ENCODE measurements at regions not wholly inside any gene's neighbourhood (a gene's known extent, or its start where the extent isn't known, plus 50 kb on each side); places are given as distances from the start of the nearest gene placed in this dataset.
"Not testable (repeated sequence)": the region's sequence is repeated elsewhere in the genome, so short reads cannot be mapped to it uniquely, and the experiment has no call there.

GRCh38 chr1:104121271-104121670, 371.6 kb downstream of the AMY1C start:
- Histone ChIP-seq H3K27ac (ENCODE audit: low read depth, low read length) (no peak overlapping the region), H3K36me3 (ENCODE audit: control insufficient read depth, insufficient read depth, low read length) (no peaks in the 10 kb centered on the region), H3K9ac (ENCODE audit: low read length) (no peak overlapping the region), H3K27me3 (ENCODE audit: control insufficient read depth, insufficient read depth, low read length) (no peaks in the 10 kb centered on the region), H3K4me3 (ENCODE audit: low read length) (no peak overlapping the region), H3K4me1 (ENCODE audit: control insufficient read depth, insufficient read depth, low read length) (no peaks in the 10 kb centered on the region)

- Histone ChIP-seq H3K36me3 (ENCODE audit: control insufficient read depth, insufficient read depth, low read length) (no peaks in the 10 kb centered on the region), H3K4me1 (ENCODE audit: control insufficient read depth, insufficient read depth, low read length) (no peaks in the 10 kb centered on the region), H3K27me3 (ENCODE audit: control insufficient read depth, insufficient read depth, low read length) (no peaks in the 10 kb centered on the region), H3K4me3 (ENCODE audit: low read length) (no peak overlapping the region), H3K27ac (ENCODE audit: low read depth, low read length) (no peak overlapping the region), H3K9ac (ENCODE audit: low read length) (no peak overlapping the region)
Measured at GRCh38 chr1:104125266-104125665, 375.6 kb downstream of the AMY1C start.

GRCh38 chr1:104125970-104126369, 376.3 kb downstream of the AMY1C start:
- Histone ChIP-seq H3K4me3 (ENCODE audit: low read length) (no peak overlapping the region), H3K27ac (ENCODE audit: low read depth, low read length) (no peak overlapping the region)

GRCh38 chr1:104132382-104132973, 382.8 kb downstream of the AMY1C start:
- Histone ChIP-seq H3K27ac (ENCODE audit: low read depth, low read length) (no peak overlapping the region), H3K4me3 (ENCODE audit: low read length) (no peak overlapping the region), H3K4me1 (ENCODE audit: control insufficient read depth, insufficient read depth, low read length) (no peaks in the 10 kb centered on the region), H3K36me3 (ENCODE audit: control insufficient read depth, insufficient read depth, low read length) (no peaks in the 10 kb centered on the region), H3K27me3 (ENCODE audit: control insufficient read depth, insufficient read depth, low read length) (no peaks in the 10 kb centered on the region), H3K9ac (ENCODE audit: low read length) (no peak overlapping the region)

More at GRCh38 chr1:104125970-104126369, 376.3 kb downstream of the AMY1C start:
- Histone ChIP-seq H3K4me1 (ENCODE audit: control insufficient read depth, insufficient read depth, low read length) (no peaks in the 10 kb centered on the region), H3K9ac (ENCODE audit: low read length) (no peak overlapping the region), H3K27me3 (ENCODE audit: control insufficient read depth, insufficient read depth, low read length) (no peaks in the 10 kb centered on the region), H3K36me3 (ENCODE audit: control insufficient read depth, insufficient read depth, low read length) (no peaks in the 10 kb centered on the region)

- not testable (repeated sequence) for H3K4me3 ChIP-seq (ENCODE audit: low read length); H3K4me1 ChIP-seq (ENCODE audit: control insufficient read depth, insufficient read depth, low read length); H3K27ac ChIP-seq (ENCODE audit: low read depth, low read length); H3K9ac ChIP-seq (ENCODE audit: low read length); H3K27me3 ChIP-seq (ENCODE audit: control insufficient read depth, insufficient read depth, low read length); H3K36me3 ChIP-seq (ENCODE audit: control insufficient read depth, insufficient read depth, low read length)
Measured at GRCh38 chr1:104135036-104135435, 385.3 kb downstream of the AMY1C start.

- Histone ChIP-seq H3K36me3 (ENCODE audit: control insufficient read depth, insufficient read depth, low read length) (no peaks in the 10 kb centered on the region), H3K9ac (ENCODE audit: low read length) (no peak overlapping the region), H3K27me3 (ENCODE audit: control insufficient read depth, insufficient read depth, low read length) (no peaks in the 10 kb centered on the region), H3K27ac (ENCODE audit: low read depth, low read length) (no peak overlapping the region), H3K4me3 (ENCODE audit: low read length) (no peak overlapping the region), H3K4me1 (ENCODE audit: control insufficient read depth, insufficient read depth, low read length) (peaks cover 3% of the 10 kb centered on the region)
Measured at GRCh38 chr1:104136621-104137020, 386.9 kb downstream of the AMY1C start.

- Histone ChIP-seq H3K9ac (ENCODE audit: low read length) (no peak overlapping the region), H3K4me3 (ENCODE audit: low read length) (no peak overlapping the region), H3K36me3 (ENCODE audit: control insufficient read depth, insufficient read depth, low read length) (no peaks in the 10 kb centered on the region), H3K4me1 (ENCODE audit: control insufficient read depth, insufficient read depth, low read length) (no peaks in the 10 kb centered on the region), H3K27me3 (ENCODE audit: control insufficient read depth, insufficient read depth, low read length) (no peaks in the 10 kb centered on the region), H3K27ac (ENCODE audit: low read depth, low read length) (no peak overlapping the region)
Measured at GRCh38 chr1:104156738-104157137, 407.0 kb downstream of the AMY1C start.

- Histone ChIP-seq H3K36me3 (ENCODE audit: control insufficient read depth, insufficient read depth, low read length) (no peaks in the 10 kb centered on the region), H3K4me3 (ENCODE audit: low read length) (no peak overlapping the region), H3K27me3 (ENCODE audit: control insufficient read depth, insufficient read depth, low read length) (no peaks in the 10 kb centered on the region), H3K9ac (ENCODE audit: low read length) (no peak overlapping the region), H3K4me1 (ENCODE audit: control insufficient read depth, insufficient read depth, low read length) (no peaks in the 10 kb centered on the region), H3K27ac (ENCODE audit: low read depth, low read length) (no peak overlapping the region)
Measured at GRCh38 chr1:104163912-104164476, 414.3 kb downstream of the AMY1C start.

GRCh38 chr1:104172243-104172681, 422.6 kb downstream of the AMY1C start:
- Histone ChIP-seq H3K4me1 (ENCODE audit: control insufficient read depth, insufficient read depth, low read length) (no peaks in the 10 kb centered on the region), H3K27ac (ENCODE audit: low read depth, low read length) (no peak overlapping the region), H3K9ac (ENCODE audit: low read length) (no peak overlapping the region), H3K36me3 (ENCODE audit: control insufficient read depth, insufficient read depth, low read length) (no peaks in the 10 kb centered on the region), H3K27me3 (ENCODE audit: control insufficient read depth, insufficient read depth, low read length) (no peaks in the 10 kb centered on the region), H3K4me3 (ENCODE audit: low read length) (no peak overlapping the region)

GRCh38 chr1:104182251-104182650, 432.6 kb downstream of the AMY1C start:
- H3K27ac ChIP-seq (ENCODE audit: low read depth, low read length) = no peak overlapping the region
- no peaks in the 10 kb centered on the region for H3K27me3 ChIP-seq (ENCODE audit: control insufficient read depth, insufficient read depth, low read length)
- H3K36me3 ChIP-seq (ENCODE audit: control insufficient read depth, insufficient read depth, low read length) = no peaks in the 10 kb centered on the region
- H3K9ac ChIP-seq (ENCODE audit: low read length) = no peak overlapping the region
- no peak overlapping the region for H3K4me3 ChIP-seq (ENCODE audit: low read length)
- no peaks in the 10 kb centered on the region for H3K4me1 ChIP-seq (ENCODE audit: control insufficient read depth, insufficient read depth, low read length)

- Histone ChIP-seq H3K27me3 (ENCODE audit: control insufficient read depth, insufficient read depth, low read length) (no peaks in the 10 kb centered on the region), H3K27ac (ENCODE audit: low read depth, low read length) (no peak overlapping the region), H3K4me1 (ENCODE audit: control insufficient read depth, insufficient read depth, low read length) (no peaks in the 10 kb centered on the region), H3K36me3 (ENCODE audit: control insufficient read depth, insufficient read depth, low read length) (no peaks in the 10 kb centered on the region), H3K4me3 (ENCODE audit: low read length) (no peak overlapping the region), H3K9ac (ENCODE audit: low read length) (no peak overlapping the region)
Measured at GRCh38 chr1:104189207-104189606, 439.5 kb downstream of the AMY1C start.

- Histone ChIP-seq H3K36me3 (ENCODE audit: control insufficient read depth, insufficient read depth, low read length) (no peaks in the 10 kb centered on the region), H3K27me3 (ENCODE audit: control insufficient read depth, insufficient read depth, low read length) (no peaks in the 10 kb centered on the region), H3K9ac (ENCODE audit: low read length) (no peak overlapping the region), H3K4me1 (ENCODE audit: control insufficient read depth, insufficient read depth, low read length) (no peaks in the 10 kb centered on the region), H3K27ac (ENCODE audit: low read depth, low read length) (no peak overlapping the region), H3K4me3 (ENCODE audit: low read length) (no peak overlapping the region)
Measured at GRCh38 chr1:104190821-104191220, 441.1 kb downstream of the AMY1C start.

- Histone ChIP-seq H3K4me1 (ENCODE audit: control insufficient read depth, insufficient read depth, low read length) (no peaks in the 10 kb centered on the region), H3K27me3 (ENCODE audit: control insufficient read depth, insufficient read depth, low read length) (no peaks in the 10 kb centered on the region), H3K9ac (ENCODE audit: low read length) (no peak overlapping the region), H3K27ac (ENCODE audit: low read depth, low read length) (no peak overlapping the region), H3K36me3 (ENCODE audit: control insufficient read depth, insufficient read depth, low read length) (no peaks in the 10 kb centered on the region), H3K4me3 (ENCODE audit: low read length) (no peak overlapping the region)
Measured at GRCh38 chr1:104195395-104195794, 445.7 kb downstream of the AMY1C start.
